ENCODE measurements at regions not wholly inside any gene's neighbourhood (a gene's known extent, or its start where the extent isn't known, plus 50 kb on each side); places are given as distances from the start of the nearest gene placed in this dataset.

- Histone ChIP-seq H3K4me1 (ENCODE audit: control insufficient read depth in 2 of 2, insufficient read depth in 2 of 2, low read length in 2 of 2) (no peaks in the 10 kb centered on the region), H3K4me3 (ENCODE audit: control extremely low read depth in 1 of 5, extremely low read depth in 1 of 5, insufficient read depth in 1 of 5, low read depth in 2 of 5, low read length in 4 of 5) (no peak overlapping the region), H2AFZ (ENCODE audit: insufficient read depth, low read depth, low read length, poor library complexity, severe bottlenecking) (no peak overlapping the region), H3K9me3 (ENCODE audit: control extremely low read depth in 1 of 3, control insufficient read depth in 2 of 3, insufficient read depth in 1 of 3, low read length in 2 of 3) (peaks cover 0 to 4% (median 0%) of the 10 kb centered on the region in 3 donors), H3K27me3 (replicated peaks in 1 of 4; ENCODE audit: control extremely low read depth in 1 of 4, control insufficient read depth in 3 of 4, insufficient read depth in 4 of 4, low read length in 3 of 4) (no peaks in the 10 kb centered on the region), H4K20me1 (ENCODE audit: control insufficient read depth, insufficient read depth, low read length, poor library complexity, severe bottlenecking) (no peaks in the 10 kb centered on the region), H3K27ac (ENCODE audit: low read length in 2 of 2) (no peak overlapping the region), H3K36me3 (replicated peaks in 1 of 2; ENCODE audit: control extremely low read depth in 1 of 2, control insufficient read depth in 1 of 2, extremely low read depth in 1 of 2, insufficient read depth in 2 of 2, low read length in 1 of 2) (no peaks in the 10 kb centered on the region), H3K4me2 (replicated peaks; ENCODE audit: low read depth, low read length, poor library complexity, severe bottlenecking) (no peak overlapping the region), H3K9ac (ENCODE audit: low read length) (no peak overlapping the region), H3K79me2 (ENCODE audit: control insufficient read depth, insufficient read depth, low read length) (no peaks in the 10 kb centered on the region)
- H3K4me1 Mint-ChIP-seq, result no peaks in the 10 kb centered on the region
- DNase-seq (no peak), ATAC-seq (ENCODE audit: low read depth) (no peak)
- peaks cover 3% of the 10 kb centered on the region for H3K9me3 Mint-ChIP-seq (ENCODE audit: insufficient read depth)
- no peak for TF ChIP-seq CTCF (IDR thresholded peaks at IDR 0.05)
- no peak for TF ChIP-seq EZH2 (IDR thresholded peaks at IDR 0.05; ENCODE audit: borderline replicate concordance, insufficient read depth, low read depth, low read length, poor library complexity, severe bottlenecking)
- no peaks in the 10 kb centered on the region for H3K27me3 Mint-ChIP-seq
- ChIA-PET POLR2A (no interaction called here), CTCF (no interaction called here)
- H3K4me3 Mint-ChIP-seq, result no peak overlapping the region
- H3K27ac Mint-ChIP-seq, result no peak overlapping the region
- intact Hi-C loops (cut with micrococcal nuclease), result no loop called here
Observed at GRCh38 chr3:166390303-166390702, 553.1 kb upstream of the BCHE start.

- Histone ChIP-seq H3K9me3 (ENCODE audit: control extremely low read depth in 1 of 3, control insufficient read depth in 2 of 3, insufficient read depth in 1 of 3, low read length in 2 of 3) (peaks cover 0 to 4% (median 0%) of the 10 kb centered on the region in 3 donors), H3K4me1 (ENCODE audit: control insufficient read depth in 2 of 2, insufficient read depth in 2 of 2, low read length in 2 of 2) (no peaks in the 10 kb centered on the region), H3K27me3 (replicated peaks in 1 of 4; ENCODE audit: control extremely low read depth in 1 of 4, control insufficient read depth in 3 of 4, insufficient read depth in 4 of 4, low read length in 3 of 4) (no peaks in the 10 kb centered on the region), H4K20me1 (ENCODE audit: control insufficient read depth, insufficient read depth, low read length, poor library complexity, severe bottlenecking) (no peaks in the 10 kb centered on the region), H3K27ac (ENCODE audit: low read length in 2 of 2) (no peak overlapping the region), H3K4me2 (replicated peaks; ENCODE audit: low read depth, low read length, poor library complexity, severe bottlenecking) (no peak overlapping the region), H3K79me2 (ENCODE audit: control insufficient read depth, insufficient read depth, low read length) (no peaks in the 10 kb centered on the region), H2AFZ (ENCODE audit: insufficient read depth, low read depth, low read length, poor library complexity, severe bottlenecking) (no peak overlapping the region), H3K4me3 (ENCODE audit: control extremely low read depth in 1 of 5, extremely low read depth in 1 of 5, insufficient read depth in 1 of 5, low read depth in 2 of 5, low read length in 4 of 5) (no peak overlapping the region), H3K9ac (ENCODE audit: low read length) (no peak overlapping the region), H3K36me3 (replicated peaks in 1 of 2; ENCODE audit: control extremely low read depth in 1 of 2, control insufficient read depth in 1 of 2, extremely low read depth in 1 of 2, insufficient read depth in 2 of 2, low read length in 1 of 2) (no peaks in the 10 kb centered on the region)
- ChIA-PET CTCF (no interaction called here), POLR2A (no interaction called here)
- intact Hi-C loops (cut with micrococcal nuclease), result no loop called here
- DNase-seq (no peak), ATAC-seq (ENCODE audit: low read depth) (no peak)
- H3K27me3 Mint-ChIP-seq, result no peaks in the 10 kb centered on the region
- H3K4me3 Mint-ChIP-seq, result no peak overlapping the region
- 100% methylated on average over 1 of the region's 2 CpGs for WGBS (ENCODE audit: insufficient coverage)
- H3K9me3 Mint-ChIP-seq (ENCODE audit: insufficient read depth), result peaks cover 3% of the 10 kb centered on the region
- H3K4me1 Mint-ChIP-seq, result no peaks in the 10 kb centered on the region
- TF ChIP-seq EZH2 (IDR thresholded peaks at IDR 0.05; ENCODE audit: borderline replicate concordance, insufficient read depth, low read depth, low read length, poor library complexity, severe bottlenecking) (no peak), CTCF (IDR thresholded peaks at IDR 0.05) (no peak)
- H3K27ac Mint-ChIP-seq, result no peak overlapping the region
Observed at GRCh38 chr3:166388321-166388720, 551.1 kb upstream of the BCHE start.
